Central memory CD8-positive, alpha-beta T cell (primary cell): ENCODE measurements at regions not wholly inside any gene's neighbourhood (a gene's known extent, or its start where the extent isn't known, plus 50 kb on each side); places are given as distances from the start of the nearest gene placed in this dataset.
"Not testable (repeated sequence)": the region's sequence is repeated elsewhere in the genome, so short reads cannot be mapped to it uniquely, and the experiment has no call there.

Experiments
- ATAC-seq: fragments of 150-1000 bp; cut with Tn5 transposase; replicated peaks from 2 replicates; pipeline ENCODE4 v1.10.0; 2022; ENCODE audit warnings: mild to moderate bottlenecking, moderate FRiP score, moderate number of reproducible peaks; ENCODE audit not compliant: poor library complexity, severe bottlenecking; ENCODE audit errors: extremely low read depth
- DNase-seq, 2 donors: peaks; one replicate each; pipeline ENCODE4 v3.0.0; 2021; ENCODE audit warnings: low spot score in 2 of 2
- H3K27ac Mint-ChIP-seq: one replicate; pipeline ENCODE4 v1.8.0; 2022; ENCODE audit warnings: low read depth, mild to moderate bottlenecking, moderate library complexity, mixed read lengths
- H3K27me3 Mint-ChIP-seq: one replicate; pipeline ENCODE4 v1.8.0; 2022; ENCODE audit warnings: mixed read lengths
- H3K36me3 Mint-ChIP-seq: one replicate; pipeline ENCODE4 v1.8.0; 2022; ENCODE audit warnings: mild to moderate bottlenecking, moderate library complexity, mixed read lengths; ENCODE audit not compliant: insufficient read depth
- H3K4me1 Mint-ChIP-seq: one replicate; pipeline ENCODE4 v1.8.0; 2022; ENCODE audit warnings: mixed read lengths
- H3K4me3 Mint-ChIP-seq: one replicate; pipeline ENCODE4 v1.8.0; 2022; ENCODE audit warnings: mild to moderate bottlenecking, moderate library complexity, mixed read lengths
- H3K9me3 Mint-ChIP-seq: one replicate; pipeline ENCODE4 v1.8.0; 2022; ENCODE audit warnings: mixed read lengths

- DNase-seq (no peak), ATAC-seq (no peak)
- Mint-ChIP-seq H3K4me1 (no peaks in the 10 kb centered on the region), H3K27me3 (no peaks in the 10 kb centered on the region), H3K4me3 (no peak overlapping the region), H3K9me3 (no peaks in the 10 kb centered on the region), H3K36me3 (peaks cover 2% of the 10 kb centered on the region), H3K27ac (no peak overlapping the region)
Measured at GRCh38 chr6:169370666-169371343, 117.2 kb upstream of the THBS2 start.

- Mint-ChIP-seq H3K4me1 (no peaks in the 10 kb centered on the region), H3K27ac (no peak overlapping the region), H3K9me3 (no peaks in the 10 kb centered on the region), H3K27me3 (no peaks in the 10 kb centered on the region), H3K36me3 (peaks cover 2% of the 10 kb centered on the region), H3K4me3 (no peak overlapping the region)
- DNase-seq (no peak), ATAC-seq (no peak)
Measured at GRCh38 chr6:169370054-169370453, 116.4 kb upstream of the THBS2 start.

GRCh38 chr6:169368200-169368599, 114.6 kb upstream of the THBS2 start:
- Mint-ChIP-seq H3K36me3 (no peaks in the 10 kb centered on the region), H3K4me1 (no peaks in the 10 kb centered on the region), H3K27ac (no peak overlapping the region)

GRCh38 chr6:169367507-169367906, 113.9 kb upstream of the THBS2 start:
- DNase-seq: no peak
- Mint-ChIP-seq H3K27me3 (no peaks in the 10 kb centered on the region), H3K9me3 (no peaks in the 10 kb centered on the region), H3K4me1 (no peaks in the 10 kb centered on the region), H3K4me3 (no peak overlapping the region), H3K27ac (no peak overlapping the region), H3K36me3 (no peaks in the 10 kb centered on the region)
- ATAC-seq: no peak

More at GRCh38 chr6:169368200-169368599, 114.6 kb upstream of the THBS2 start:
- no peak for ATAC-seq
- Mint-ChIP-seq H3K27me3 (no peaks in the 10 kb centered on the region), H3K9me3 (no peaks in the 10 kb centered on the region), H3K4me3 (no peak overlapping the region)
- no peak for DNase-seq

DNA sequence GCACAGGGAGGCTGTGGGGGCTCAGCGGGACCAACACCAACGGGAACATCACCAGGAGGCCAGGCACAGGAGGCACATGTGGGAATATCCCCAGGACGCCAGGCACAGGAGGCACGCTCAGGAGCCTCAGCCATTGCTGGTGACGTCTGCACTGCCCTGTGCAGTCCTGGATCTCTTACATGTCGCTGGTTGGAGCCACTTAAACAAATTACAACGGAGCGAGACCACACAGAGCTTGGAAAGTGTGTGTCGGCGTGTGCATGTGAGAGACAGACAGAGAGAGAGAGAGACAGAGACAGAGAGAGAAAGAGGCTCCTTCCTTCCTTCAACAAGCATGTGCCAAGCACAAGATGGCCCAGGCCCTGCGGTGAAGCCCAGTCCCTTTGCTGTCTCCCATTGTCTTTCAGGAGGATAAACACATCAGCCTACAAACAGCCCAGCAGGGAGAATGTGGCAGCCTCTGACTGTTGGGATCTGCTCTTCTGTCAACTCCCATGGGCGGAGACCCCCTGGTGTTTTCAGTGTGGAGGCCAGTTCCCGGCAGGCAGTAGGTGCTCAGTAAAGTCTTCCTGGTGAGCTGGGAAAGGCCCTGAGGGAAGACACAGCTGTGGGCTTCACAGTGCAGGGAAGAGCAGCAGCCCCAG, 112.7 kb upstream of the THBS2 start:
- H3K9me3 Mint-ChIP-seq: no peaks in the 10 kb centered on the region
- H3K27ac Mint-ChIP-seq: no peak overlapping the region
- ATAC-seq (no peak), DNase-seq (no peak)
- H3K4me3 Mint-ChIP-seq: no peak overlapping the region
- no peaks in the 10 kb centered on the region for H3K36me3 Mint-ChIP-seq
- no peaks in the 10 kb centered on the region for H3K27me3 Mint-ChIP-seq
- no peaks in the 10 kb centered on the region for H3K4me1 Mint-ChIP-seq

- DNase-seq (no peak), ATAC-seq (no peak)
- no peak overlapping the region for H3K4me3 Mint-ChIP-seq
- no peaks in the 10 kb centered on the region for H3K9me3 Mint-ChIP-seq
- H3K4me1 Mint-ChIP-seq: no peaks in the 10 kb centered on the region
- no peaks in the 10 kb centered on the region for H3K27me3 Mint-ChIP-seq
- no peak overlapping the region for H3K27ac Mint-ChIP-seq
- no peaks in the 10 kb centered on the region for H3K36me3 Mint-ChIP-seq
Measured at GRCh38 chr6:169365567-169366257, 112.1 kb upstream of the THBS2 start.

DNA sequence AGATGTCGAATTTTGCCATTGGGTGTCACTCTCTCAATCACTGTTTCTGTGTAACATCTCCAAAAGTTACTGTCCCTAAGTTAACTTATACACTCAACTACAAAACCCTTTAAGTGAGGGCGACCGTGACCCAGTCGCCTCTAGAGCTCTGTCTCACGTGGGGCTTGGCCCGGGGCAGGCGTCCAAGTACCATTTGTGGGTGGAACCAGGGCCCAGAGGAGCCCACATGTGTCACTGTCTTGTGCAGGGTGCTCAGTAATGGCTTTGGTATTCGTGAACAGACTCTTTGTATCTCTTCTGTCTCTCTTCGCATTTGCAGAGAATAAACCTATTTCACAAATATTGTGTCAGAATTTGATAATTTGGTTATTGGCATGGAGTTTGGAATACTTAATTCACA, 109.9 kb upstream of the THBS2 start:
- no peaks in the 10 kb centered on the region for H3K9me3 Mint-ChIP-seq
- no peak overlapping the region for H3K27ac Mint-ChIP-seq
- DNase-seq (no peak), ATAC-seq (no peak)
- H3K4me1 Mint-ChIP-seq: no peaks in the 10 kb centered on the region
- H3K4me3 Mint-ChIP-seq: no peak overlapping the region
- peaks cover 9% of the 10 kb centered on the region for H3K27me3 Mint-ChIP-seq
- no peaks in the 10 kb centered on the region for H3K36me3 Mint-ChIP-seq

DNA sequence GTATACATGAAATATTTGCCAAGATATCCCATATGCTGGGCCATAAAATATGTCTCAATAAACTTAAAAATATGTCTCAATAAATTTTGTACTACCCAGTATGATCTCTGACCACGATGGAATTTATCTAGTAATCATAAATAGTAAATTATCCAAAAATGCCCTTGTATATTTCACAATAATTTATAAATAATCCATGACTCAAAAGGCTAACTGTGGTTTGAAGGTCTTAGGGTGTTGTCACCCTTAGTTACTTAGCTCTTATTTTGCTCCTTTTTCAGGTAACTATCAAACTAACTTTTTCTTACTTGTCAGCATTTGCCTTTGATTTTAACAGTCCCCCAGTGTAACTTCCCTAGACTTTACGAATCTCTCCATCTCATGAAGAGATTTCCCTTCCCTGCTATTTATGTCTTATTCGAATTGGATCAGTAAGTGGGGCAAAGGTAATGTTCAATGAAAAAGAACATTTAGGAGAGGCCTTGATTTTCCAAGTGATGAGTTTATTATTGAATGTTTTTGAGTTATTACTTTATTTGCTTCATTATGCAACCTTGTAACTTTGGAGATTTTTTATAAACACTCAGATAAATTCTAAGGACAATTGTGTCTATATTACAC, 109.0 kb upstream of the THBS2 start:
- DNase-seq (no peak), ATAC-seq (no peak)
- no peaks in the 10 kb centered on the region for H3K36me3 Mint-ChIP-seq
- no peaks in the 10 kb centered on the region for H3K4me1 Mint-ChIP-seq
- H3K4me3 Mint-ChIP-seq: no peak overlapping the region
- peaks cover 15% of the 10 kb centered on the region for H3K27me3 Mint-ChIP-seq
- no peaks in the 10 kb centered on the region for H3K9me3 Mint-ChIP-seq
- H3K27ac Mint-ChIP-seq: no peak overlapping the region

DNA sequence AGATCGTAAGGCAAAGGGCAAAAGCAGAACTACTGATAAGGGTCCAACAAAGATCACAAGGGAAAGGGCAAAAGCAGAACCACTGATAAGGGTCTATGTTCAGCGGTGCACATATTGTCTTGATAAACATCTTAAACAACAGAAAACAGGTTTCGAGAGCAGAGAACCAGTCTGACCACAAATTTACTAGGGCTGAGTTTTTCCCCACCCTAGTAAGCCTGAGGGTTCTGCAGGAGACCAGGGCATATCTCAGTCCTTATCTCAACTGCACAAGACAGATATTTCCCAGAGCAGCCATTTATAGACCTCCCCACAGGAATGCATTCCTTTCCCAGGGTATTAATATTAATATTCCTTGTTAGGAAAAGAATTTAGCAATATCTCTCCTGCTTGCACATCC, 101.4 kb upstream of the THBS2 start:
- not testable (repeated sequence) for DNase-seq, ATAC-seq, H3K27ac Mint-ChIP-seq, H3K4me1 Mint-ChIP-seq, H3K9me3 Mint-ChIP-seq, H3K4me3 Mint-ChIP-seq, H3K36me3 Mint-ChIP-seq
- peaks cover 78% of the 10 kb centered on the region for H3K27me3 Mint-ChIP-seq

GRCh38 chr6:169345146-169345545, 91.5 kb upstream of the THBS2 start:
- DNase-seq (no peak), ATAC-seq (no peak)
- Mint-ChIP-seq H3K4me1 (no peaks in the 10 kb centered on the region), H3K27ac (no peak overlapping the region), H3K27me3 (peaks cover 71% of the 10 kb centered on the region), H3K36me3 (no peaks in the 10 kb centered on the region), H3K9me3 (no peaks in the 10 kb centered on the region), H3K4me3 (no peak overlapping the region)

DNA sequence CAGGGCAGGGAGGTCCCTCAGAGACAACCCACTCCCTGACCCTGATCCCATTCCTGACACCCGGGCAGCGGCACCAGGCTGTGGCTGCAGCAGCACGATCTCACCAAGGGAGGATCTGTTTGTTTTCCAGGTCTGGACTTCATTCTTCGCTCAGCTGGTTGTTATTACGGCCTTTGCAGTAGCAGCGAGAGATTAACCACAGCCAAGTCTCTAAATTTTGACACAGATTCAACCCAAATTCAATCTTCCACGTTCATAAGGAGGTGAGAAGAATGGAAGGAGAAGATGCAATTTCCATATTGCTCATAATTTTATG, 91.1 kb upstream of the THBS2 start:
- Mint-ChIP-seq H3K36me3 (no peaks in the 10 kb centered on the region), H3K4me3 (no peak overlapping the region), H3K27me3 (peaks cover 67% of the 10 kb centered on the region), H3K9me3 (no peaks in the 10 kb centered on the region), H3K4me1 (no peaks in the 10 kb centered on the region), H3K27ac (no peak overlapping the region)
- ATAC-seq: no peak
- no peak for DNase-seq

DNA sequence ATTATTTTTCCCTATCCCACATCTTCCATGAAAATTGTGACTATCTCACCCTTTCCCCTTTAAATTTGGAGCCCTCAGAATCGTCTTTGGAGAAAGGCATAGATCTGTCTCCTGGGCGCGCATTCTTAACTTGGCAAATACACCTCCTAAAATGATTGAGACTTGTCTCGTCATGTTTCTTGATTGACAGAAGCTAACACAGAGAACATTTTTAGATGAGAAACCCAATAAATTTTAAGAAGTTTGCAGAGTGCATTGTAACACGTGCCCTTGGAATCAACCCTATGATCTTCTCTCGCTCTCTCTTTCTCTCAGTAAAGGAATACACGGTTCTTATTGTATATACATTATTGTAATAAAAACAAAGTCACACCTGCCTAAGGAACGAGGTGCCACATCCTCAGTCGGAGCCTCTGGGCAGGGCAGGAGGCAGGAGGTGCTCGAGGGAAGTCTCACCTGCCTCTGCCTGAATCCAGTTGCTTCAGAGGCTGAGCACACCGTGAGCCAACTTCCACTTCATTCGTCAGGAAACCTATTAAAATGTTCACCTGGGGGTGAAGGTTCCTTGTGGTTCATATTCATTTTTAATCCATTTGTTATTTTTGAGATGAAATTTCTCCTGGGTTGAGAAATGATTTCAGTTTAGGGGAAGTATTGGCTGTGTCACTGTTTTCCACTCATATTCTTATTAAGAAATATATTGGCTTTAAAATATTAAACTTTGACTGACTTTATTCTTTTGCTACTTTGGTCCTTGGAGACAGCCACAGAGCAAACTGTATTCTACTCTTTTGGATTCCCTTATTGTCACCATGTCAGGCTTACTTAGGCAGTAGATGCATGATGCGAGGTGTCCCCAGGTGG, 90.5 kb upstream of the THBS2 start:
- Mint-ChIP-seq H3K36me3 (no peaks in the 10 kb centered on the region), H3K27ac (no peak overlapping the region), H3K9me3 (no peaks in the 10 kb centered on the region), H3K27me3 (peaks cover 63% of the 10 kb centered on the region), H3K4me1 (no peaks in the 10 kb centered on the region), H3K4me3 (no peak overlapping the region)
- no peak for DNase-seq
- no peak for ATAC-seq
